ENCODE measurements at regions not wholly inside any gene's neighbourhood (a gene's known extent, or its start where the extent isn't known, plus 50 kb on each side); places are given as distances from the start of the nearest gene placed in this dataset.

DNA sequence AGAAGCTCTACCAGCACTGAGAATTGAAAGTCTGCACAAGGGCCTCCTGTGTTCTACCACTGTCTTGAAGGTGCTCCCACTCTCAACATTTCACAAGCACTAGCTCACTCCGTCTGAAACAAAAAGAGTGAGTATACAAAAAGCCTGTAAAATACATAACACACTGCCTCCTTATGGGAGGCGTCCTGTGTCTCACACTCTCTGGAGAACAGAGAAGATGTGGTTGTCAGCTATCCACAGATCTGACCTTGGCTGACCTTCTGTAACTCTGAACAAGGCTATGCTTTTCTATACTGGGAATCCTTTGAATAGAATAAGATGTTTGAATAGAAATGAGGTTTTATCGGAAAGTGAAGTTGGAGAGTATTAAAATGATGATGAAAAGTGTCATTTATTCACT lies 171.3 kb upstream of the TMEM45B start:
- TF ChIP-seq EP300 (IDR thresholded peaks at IDR 0.05; ENCODE audit: borderline replicate concordance) (no peak), RAD21 (IDR thresholded peaks at IDR 0.05; ENCODE audit: low read depth) (no peak), CREB1 (IDR thresholded peaks at IDR 0.05; ENCODE audit: low read depth) (no peak), YY1 (IDR thresholded peaks at IDR 0.05; ENCODE audit: low read depth) (no peak), EGR1 (IDR thresholded peaks at IDR 0.05) (no peak), TAF1 (IDR thresholded peaks at IDR 0.05; ENCODE audit: low read depth) (no peak), TEAD4 (IDR thresholded peaks at IDR 0.05) (no peak), TCF12 (IDR thresholded peaks at IDR 0.05; ENCODE audit: low read depth) (no peak), CEBPB (IDR thresholded peaks at IDR 0.05) (no peak), NFIC (IDR thresholded peaks at IDR 0.05) (no peak)

Measured in Ishikawa (cell line).